OCI-LY7 (cell line): ENCODE measurements at regions not wholly inside any gene's neighbourhood (a gene's known extent, or its start where the extent isn't known, plus 50 kb on each side); places are given as distances from the start of the nearest gene placed in this dataset.

Experiments used
- BruUV-seq: library from RNA; stranded (reverse); fragments of 400-500 nt; replicated peaks from 2 replicates; lab custom pipeline; 2021; lab: Mats Ljungman, UMichigan
- CTCF ChIA-PET: fragments of 300-600 bp; sonication (Branson Sonifier 250); formaldehyde crosslinking; loops from one replicate; lab custom pipeline; 2022; ENCODE audit warnings: antibody characterized with exemption; ENCODE audit not compliant: unreplicated experiment; lab: Charles Lee
- POLR2A ChIA-PET: fragments of 300-600 bp; sonication (Branson Sonifier 250); formaldehyde crosslinking; loops from one replicate; lab custom pipeline; 2022; ENCODE audit warnings: antibody characterized with exemption; lab: Charles Lee
- DNase-seq: peaks from one replicate; pipeline ENCODE4 v3.0.0-alpha.2; 2015; ENCODE audit warnings: low spot score
- H2AFZ ChIP-seq: fragments of 200-600 bp; sonication (generic), shearing (Covaris generic); 2 replicates; pipeline ENCODE4 v1.6.1; 2014; ENCODE audit warnings: mild to moderate bottlenecking, antibody characterized with exemption, low read length, moderate library complexity
- H3K27ac ChIP-seq: fragments of 200-600 bp; sonication (generic); 2 replicates; pipeline ENCODE4 v1.5.1; 2014; ENCODE audit warnings: mixed run types, low read depth, mild to moderate bottlenecking, moderate library complexity, low read length, inconsistent platforms; ENCODE audit not compliant: poor library complexity, severe bottlenecking
- H3K36me3 ChIP-seq: fragments of 200-600 bp; sonication (generic); 2 replicates; pipeline ENCODE4 v1.6.1; 2014; ENCODE audit warnings: mild to moderate bottlenecking, antibody characterized with exemption, low read length, moderate library complexity, mixed read lengths; ENCODE audit not compliant: insufficient read depth
- H3K4me1 ChIP-seq: fragments of 200-600 bp; sonication (generic); 2 replicates; pipeline ENCODE4 v1.5.1; 2014; ENCODE audit warnings: mild to moderate bottlenecking, low read length; ENCODE audit not compliant: insufficient read depth, poor library complexity, severe bottlenecking
- H3K4me2 ChIP-seq: fragments of 200-600 bp; sonication (generic); 2 replicates; pipeline ENCODE4 v1.6.1; 2014; ENCODE audit warnings: mild to moderate bottlenecking, low read length
- H3K4me3 ChIP-seq: fragments of 200-600 bp; sonication (generic); 2 replicates; pipeline ENCODE4 v1.5.1; 2014; ENCODE audit warnings: mild to moderate bottlenecking, low read depth, low read length; ENCODE audit not compliant: poor library complexity, severe bottlenecking
- H3K79me2 ChIP-seq: fragments of 200-600 bp; sonication (generic); 2 replicates; pipeline ENCODE4 v1.6.1; 2016; ENCODE audit warnings: low read depth, mild to moderate bottlenecking, low read length, moderate library complexity, mixed read lengths; ENCODE audit not compliant: insufficient read depth
- H3K9me2 ChIP-seq: fragments of 200-600 bp; sonication (generic); 2 replicates; pipeline ENCODE4 v1.6.1; 2016; ENCODE audit warnings: mild to moderate bottlenecking, low read length, mixed read lengths; ENCODE audit not compliant: insufficient read depth
- H3K9me3 ChIP-seq: fragments of 200-600 bp; sonication (generic); 2 replicates; pipeline ENCODE4 v1.6.1; 2014; ENCODE audit warnings: mild to moderate bottlenecking, mixed run types, low read length, mixed read lengths
- H4K20me1 ChIP-seq: fragments of 200-600 bp; sonication (generic); 2 replicates; pipeline ENCODE4 v1.6.1; 2014; ENCODE audit warnings: mild to moderate bottlenecking, antibody characterized with exemption, low read length, moderate library complexity, mixed read lengths; ENCODE audit not compliant: insufficient read depth
- EZH2phosphoT487 ChIP-seq: fragments of 200-600 bp; sonication (generic); IDR thresholded peaks from 2 replicates; pipeline ENCODE4 v1.6.1; 2018; ENCODE audit warnings: low read depth, borderline replicate concordance, mild to moderate bottlenecking, mixed run types, antibody characterized with exemption, low read length, moderate library complexity, mixed read lengths
- intact Hi-C: fragments of 100-400 bp; cut with micrococcal nuclease; formaldehyde crosslinking; loops from one replicate; pipeline ENCODE4 v1.10.0; 2022; ENCODE audit not compliant: unreplicated experiment
- TF ChIP-seq, protein P1 (sequence below): fragments of 200-600 bp; sonication (generic); conservative IDR thresholded peaks from 2 replicates; pipeline ENCODE4 v1.5.1; 2014; ENCODE audit warnings: mild to moderate bottlenecking, antibody characterized with exemption, low read length, moderate library complexity, mixed read lengths

DNA sequence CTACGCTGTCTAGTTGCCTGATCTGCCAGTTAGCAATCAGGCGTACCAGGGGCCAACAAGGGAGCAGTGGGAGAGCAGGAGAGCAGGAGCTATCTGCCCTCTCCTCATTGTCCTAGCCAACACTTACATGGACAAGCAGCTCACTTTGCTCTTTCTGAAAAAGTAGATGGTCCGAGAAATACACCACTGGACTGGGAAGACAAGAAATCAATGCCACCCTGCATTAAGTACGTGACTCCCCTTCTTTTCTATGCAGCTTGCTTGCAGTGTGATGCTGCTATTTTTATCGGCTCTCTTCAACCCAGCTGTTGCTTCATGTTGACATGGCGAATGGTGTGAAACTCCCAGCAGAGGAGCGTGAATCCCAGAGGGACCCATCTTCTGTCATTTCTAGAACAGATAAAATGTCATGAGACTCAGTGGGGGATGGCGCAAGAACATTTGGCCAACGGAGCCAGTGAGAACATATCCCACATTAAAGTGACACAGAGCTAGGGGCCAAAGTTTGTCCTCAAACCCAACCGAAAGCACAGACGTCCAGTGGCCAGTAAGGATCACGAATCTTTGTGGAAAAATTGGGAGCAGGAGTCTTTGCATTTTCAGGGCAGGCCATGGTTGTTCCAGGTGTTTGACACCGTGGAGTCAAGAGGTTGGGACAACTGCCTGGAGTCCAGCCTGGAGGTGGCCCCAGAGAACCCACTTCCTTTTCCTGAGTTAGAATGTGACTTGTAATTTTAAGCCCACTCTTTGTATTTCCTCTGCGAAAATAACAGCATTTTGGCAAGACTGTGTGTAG lies 53.7 kb upstream of the MEF2A start:
- peaks cover 11% of the 10 kb centered on the region; the same call in 1 of the 2 replicates for H3K9me3 ChIP-seq
- peak; percentile 92 for DNase-seq
- ChIA-PET CTCF (no interaction called here), POLR2A (interaction anchor here (0.6 to 3.2 kb wide), 11 partner anchors 9 to 58 kb away, joined by 3 to 19 read pairs (median 4); partner anchors contain the start of gene MEF2A)
- no peaks in the 10 kb centered on the region for H4K20me1 ChIP-seq
- TF ChIP-seq EZH2phosphoT487: no peak
- TF ChIP-seq, protein P1, sequence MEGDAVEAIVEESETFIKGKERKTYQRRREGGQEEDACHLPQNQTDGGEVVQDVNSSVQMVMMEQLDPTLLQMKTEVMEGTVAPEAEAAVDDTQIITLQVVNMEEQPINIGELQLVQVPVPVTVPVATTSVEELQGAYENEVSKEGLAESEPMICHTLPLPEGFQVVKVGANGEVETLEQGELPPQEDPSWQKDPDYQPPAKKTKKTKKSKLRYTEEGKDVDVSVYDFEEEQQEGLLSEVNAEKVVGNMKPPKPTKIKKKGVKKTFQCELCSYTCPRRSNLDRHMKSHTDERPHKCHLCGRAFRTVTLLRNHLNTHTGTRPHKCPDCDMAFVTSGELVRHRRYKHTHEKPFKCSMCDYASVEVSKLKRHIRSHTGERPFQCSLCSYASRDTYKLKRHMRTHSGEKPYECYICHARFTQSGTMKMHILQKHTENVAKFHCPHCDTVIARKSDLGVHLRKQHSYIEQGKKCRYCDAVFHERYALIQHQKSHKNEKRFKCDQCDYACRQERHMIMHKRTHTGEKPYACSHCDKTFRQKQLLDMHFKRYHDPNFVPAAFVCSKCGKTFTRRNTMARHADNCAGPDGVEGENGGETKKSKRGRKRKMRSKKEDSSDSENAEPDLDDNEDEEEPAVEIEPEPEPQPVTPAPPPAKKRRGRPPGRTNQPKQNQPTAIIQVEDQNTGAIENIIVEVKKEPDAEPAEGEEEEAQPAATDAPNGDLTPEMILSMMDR: peak; percentile 39; the same call in 1 of the 2 replicates
- no peaks in the 10 kb centered on the region for H3K79me2 ChIP-seq
- peak overlapping the region; percentile 45 for H3K4me3 ChIP-seq
- intact Hi-C loops: loop anchor here (1.0 to 10.0 kb wide), 2 partner anchors 53 to 193 kb away; partner anchors contain the start of gene MEF2A
- peak overlapping the region; percentile 85 for H3K27ac ChIP-seq
- H3K4me2 ChIP-seq: peak overlapping the region; percentile 72
- H3K36me3 ChIP-seq: no peaks in the 10 kb centered on the region; the same call in 1 of the 2 replicates
- no TSS peak for BruUV-seq
- H3K4me1 ChIP-seq: peaks cover 74% of the 10 kb centered on the region
- H3K9me2 ChIP-seq: no peaks in the 10 kb centered on the region
- H2AFZ ChIP-seq: peak overlapping the region; percentile 90

- H3K9me2 ChIP-seq: no peaks in the 10 kb centered on the region
- no peaks in the 10 kb centered on the region for H4K20me1 ChIP-seq
- H3K4me2 ChIP-seq: no peak overlapping the region
- BruUV-seq: no TSS peak
- no peaks in the 10 kb centered on the region; the same call in 1 of the 2 replicates for H3K36me3 ChIP-seq
- CTCF ChIA-PET: no interaction called here
- H3K4me1 ChIP-seq: peaks cover 52% of the 10 kb centered on the region
- H3K9me3 ChIP-seq: peaks cover 11% of the 10 kb centered on the region; the same call in 1 of the 2 replicates
- no peak for TF ChIP-seq EZH2phosphoT487
- TF ChIP-seq, protein P1: no peak
- H3K4me3 ChIP-seq: no peak overlapping the region
- intact Hi-C loops: loop anchor here (10.0 kb wide), 1 partner anchor 190 kb away; no protein-coding TSS in a partner anchor
- no peaks in the 10 kb centered on the region for H3K79me2 ChIP-seq
- no peak overlapping the region for H3K27ac ChIP-seq
- DNase-seq: no peak
- peak overlapping the region; percentile 24; the same call in 1 of the 2 replicates for H2AFZ ChIP-seq
- POLR2A ChIA-PET: interaction anchor here (0.6 to 3.2 kb wide), 3 partner anchors 10 to 172 kb away, joined by 3 to 19 read pairs (median 3); no protein-coding TSS in a partner anchor
Measured at GRCh38 chr15:99514306-99514705, 51.5 kb upstream of the MEF2A start.
